Stimulated activated CD8-positive, alpha-beta memory T cell treated with anti-CD3 and anti-CD28 coated beads, Interleukin-15, amount 100 ng/mL, for 24 hours (primary cell): ENCODE measurements at regions not wholly inside any gene's neighbourhood (a gene's known extent, or its start where the extent isn't known, plus 50 kb on each side); places are given as distances from the start of the nearest gene placed in this dataset.

Experiments
- DNase-seq: peaks from one replicate; pipeline ENCODE4 v3.0.0-alpha.2; 2020; ENCODE audit warnings: low read depth

- no peak for DNase-seq
Observed at GRCh38 chr1:201656311-201657032, 117.5 kb downstream of the NAV1 start.

GRCh38 chr1:201659572-201659971 lies 120.6 kb downstream of the NAV1 start:
- no peak for DNase-seq

GRCh38 chr1:201660931-201661822 lies 122.2 kb downstream of the NAV1 start:
- no peak for DNase-seq

- no peak for DNase-seq
Observed at GRCh38 chr1:201661823-201662359, 123.0 kb downstream of the NAV1 start.

- DNase-seq, result no peak
Observed at GRCh38 chr1:201662646-201663045, 123.7 kb downstream of the NAV1 start.

- no peak for DNase-seq
Observed at GRCh38 chr1:201663491-201664113, 124.7 kb downstream of the NAV1 start.

- DNase-seq, result no peak
Observed at GRCh38 chr1:201665036-201665435, 126.1 kb downstream of the NAV1 start.

- DNase-seq, result no peak
Observed at GRCh38 chr1:201666102-201666501, 127.2 kb downstream of the NAV1 start.

GRCh38 chr1:201666645-201667044 lies 127.7 kb downstream of the NAV1 start:
- no peak for DNase-seq

- DNase-seq, result no peak
Observed at GRCh38 chr1:201667479-201667878, 128.6 kb downstream of the NAV1 start.

- DNase-seq, result no peak
Observed at GRCh38 chr1:201670517-201670916, 131.6 kb downstream of the NAV1 start.

- DNase-seq, result no peak
Observed at GRCh38 chr1:201672685-201673084, 133.8 kb downstream of the NAV1 start.

GRCh38 chr1:201673093-201673492 lies 134.2 kb downstream of the NAV1 start:
- DNase-seq, result no peak

- DNase-seq, result no peak
Observed at GRCh38 chr1:201673915-201674314, 135.0 kb downstream of the NAV1 start.

GRCh38 chr1:201675143-201675542 lies 136.2 kb downstream of the NAV1 start:
- no peak for DNase-seq

- no peak for DNase-seq
Observed at GRCh38 chr1:201676197-201676596, 137.3 kb downstream of the NAV1 start.

- no peak for DNase-seq
Observed at GRCh38 chr1:201676641-201677040, 137.7 kb downstream of the NAV1 start.

- DNase-seq, result no peak
Observed at GRCh38 chr1:201678264-201679101, 139.6 kb downstream of the NAV1 start.

GRCh38 chr1:201681375-201681774 lies 142.4 kb downstream of the NAV1 start:
- no peak for DNase-seq

GRCh38 chr1:201682964-201683363 lies 144.0 kb downstream of the NAV1 start:
- no peak for DNase-seq

- no peak for DNase-seq
Observed at GRCh38 chr1:201683397-201683796, 144.5 kb downstream of the NAV1 start.

- no peak for DNase-seq
Observed at GRCh38 chr1:201685485-201685884, 143.5 kb upstream of the IPO9 start.
